ENCODE measurements at regions not wholly inside any gene's neighbourhood (a gene's known extent, or its start where the extent isn't known, plus 50 kb on each side); places are given as distances from the start of the nearest gene placed in this dataset.

- TF ChIP-seq CTCF (IDR thresholded peaks at IDR 0.05) = no peak
- TF ChIP-seq POLR2A (IDR thresholded peaks at IDR 0.05) = no peak
These were observed 127.5 kb upstream of the WWC1 start for GRCh38 chr5:168163966-168164365.
